OCI-LY1 (cell line): ENCODE measurements at regions not wholly inside any gene's neighbourhood (a gene's known extent, or its start where the extent isn't known, plus 50 kb on each side); places are given as distances from the start of the nearest gene placed in this dataset.

Experiments used
- CTCF ChIP-seq: fragments of 200-600 bp; sonication (generic), shearing (Covaris generic); IDR thresholded peaks from 2 replicates; pipeline ENCODE4 v1.5.1; 2017; ENCODE audit warnings: mild to moderate bottlenecking, antibody characterized with exemption, low read length, moderate library complexity, mixed read lengths
- EZH2 ChIP-seq: fragments of 200-600 bp; sonication (generic), shearing (Covaris generic); IDR thresholded peaks from 2 replicates; pipeline ENCODE4 v1.8.0; 2017; ENCODE audit warnings: borderline replicate concordance, mixed run types, mild to moderate bottlenecking, antibody characterized with exemption, low read length, moderate library complexity, mixed read lengths

DNA sequence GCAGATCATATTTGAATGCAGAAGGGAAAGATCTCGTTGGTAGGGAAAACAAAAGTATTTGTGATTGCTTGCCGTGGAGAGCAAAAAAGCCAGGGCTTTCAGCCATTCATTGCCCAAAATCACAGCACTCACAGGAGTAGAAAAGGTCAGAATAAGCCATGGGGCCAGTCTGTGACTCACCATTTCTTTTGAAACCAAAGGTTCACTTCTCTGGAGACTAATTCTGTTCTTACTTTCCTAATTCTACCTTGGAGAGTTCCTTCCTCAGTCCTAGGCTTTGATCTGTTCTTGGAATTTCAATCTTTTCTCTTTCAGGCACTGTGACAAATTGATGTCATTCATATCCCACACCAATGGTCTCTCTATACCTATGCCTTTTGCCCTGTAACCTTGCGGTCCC is 54.1 kb upstream of the FAM180A start:
- no peak for TF ChIP-seq CTCF
- no peak for TF ChIP-seq EZH2
